Heart left ventricle (tissue), 16 donors: ENCODE measurements at regions not wholly inside any gene's neighbourhood (a gene's known extent, or its start where the extent isn't known, plus 50 kb on each side); places are given as distances from the start of the nearest gene placed in this dataset.

Experiments
- ATAC-seq, 4 donors: fragments of 200-7000 bp; cut with Tn5 transposase; one replicate each; pipeline ENCODE4 v1.9.1; 2020 to 2022; ENCODE audit warnings: moderate library complexity in 4 of 4, mild to moderate bottlenecking in 3 of 4, moderate number of reproducible peaks in 1 of 4
- DNase-seq, 5 donors: peaks; one replicate each; pipeline ENCODE4 v3.0.0-alpha.2; 2020
- H3K27ac ChIP-seq, 12 donors: fragments of 200-600 bp; sonication (generic) in 4 of 12; one replicate each; pipeline versions ENCODE4 v1.5.0 to v1.8.0; 2016 to 2022; ENCODE audit warnings: mild to moderate bottlenecking in 2 of 12
- H3K27me3 ChIP-seq, 9 donors: fragments of 200-600 bp; sonication (generic) in 2 of 9; one replicate each; pipeline versions ENCODE4 v1.5.1 to v1.8.0; 2016 to 2022; ENCODE audit warnings: mild to moderate bottlenecking in 3 of 9
- H3K36me3 ChIP-seq, 9 donors: fragments of 200-600 bp; sonication (generic) in 2 of 9; one replicate each; pipeline versions ENCODE4 v1.5.0 to v1.8.0; 2018 to 2022; ENCODE audit warnings: mild to moderate bottlenecking in 2 of 9
- H3K4me1 ChIP-seq, 12 donors: fragments of 200-600 bp; sonication (generic) in 4 of 12; one replicate each; pipeline versions ENCODE4 v1.5.0 to v1.8.0; 2016 to 2022; ENCODE audit warnings: mild to moderate bottlenecking in 3 of 12
- H3K4me3 ChIP-seq, 12 donors: fragments of 200-600 bp; sonication (generic) in 4 of 12; one replicate each; pipeline versions ENCODE4 v1.5.0 to v1.8.0; 2017 to 2022; ENCODE audit warnings: mild to moderate bottlenecking in 9 of 12, moderate library complexity in 4 of 12
- H3K9me3 ChIP-seq, 12 donors: fragments of 200-600 bp; sonication (generic) in 4 of 12; one replicate each; pipeline versions ENCODE4 v1.5.0 to v1.8.0; 2016 to 2022; ENCODE audit warnings: mild to moderate bottlenecking in 1 of 12
- CTCF ChIP-seq, 12 donors: fragments of 200-600 bp; sonication (generic) in 4 of 12; IDR thresholded peaks; one replicate each; pipeline versions ENCODE4 v1.5.0 to v1.8.0; 2018 to 2022; ENCODE audit warnings: antibody characterized with exemption in 12 of 12, mild to moderate bottlenecking in 5 of 12
- POLR2A ChIP-seq, 2 donors: fragments of 450-650 bp; IDR thresholded peaks; one replicate each; pipeline ENCODE4 v1.6.1; 2017; ENCODE audit warnings: antibody characterized with exemption in 2 of 2, mild to moderate bottlenecking in 2 of 2, moderate library complexity in 2 of 2
- WGBS, 4 donors: extraction: QIAGEN DNeasy Blood & Tissue Kit in 2 of 4; methylation state at CpG; one replicate each; pipeline versions ENCODE4 v1.1.5 to v1.1.7; 2013 to 2018; 5-methylcytosine and 5-hydroxymethylcytosine counted together
- intact Hi-C, 10 donors: fragments of 100-400 bp; cut with DNase I; formaldehyde crosslinking; loops; one replicate each; pipeline versions ENCODE4 v1.11.1 to v1.14.2; 2022
- donor health status: ischemic (EF 13 %, LVEDD 7.1; RV severe dilation, severe dysfunction).
- donor health status: healthy with polysubstance abuse.
- donor health status: DM: no; HTN: yes; CAD: no.
- donor health status: DM: no; HTN: no; CAD: no.
- donor health status: ischemic (EF 25% LVEDD 6.9; RV normal size, moderate dysfunction).
- donor health status: ischemic (EF 25% LVEDD 5.7; RV mildly dilated, moderate dysfunction).
- donor health status: healthy.
- donor health status: DM: yes; HTN: yes; CAD: no.
- donor health status: ischemic (EF 35%, LVEDD 5.7; RV mildly dilated, moderate dysfunction).
- donor health status: nonischemic (EF 11% LVEDD 7.7; RV severe dilation, severe dysfunction).
- donor health status: DM: yes; HTN: yes; CAD: no.
- donor health status: PGD.
- donor health status: ischemic (EF 29% LVEDD 5.4; RV normal size, mild dysfunction).
- donor health status: nonischemic (EF 23%, LVEDD 6.1; RV moderate dilation, normal function).

GRCh38 chr9:107980984-107981383 lies 491.4 kb upstream of the KLF4 start:
- ATAC-seq (no peak), DNase-seq (no peak)
- H3K27me3 ChIP-seq = no peaks in the 10 kb centered on the region
- WGBS, 4 donors = 85 to 92% (median 87%) methylated on average over 2 of the region's 2 CpGs
- H3K4me3 ChIP-seq = no peak overlapping the region
- no peak for TF ChIP-seq POLR2A (IDR thresholded peaks at IDR 0.05)
- TF ChIP-seq CTCF (IDR thresholded peaks at IDR 0.05) = no peak
- H3K4me1 ChIP-seq = peaks cover 0 to 20% (median under 1%) of the 10 kb centered on the region in 12 donors
- intact Hi-C loops = loop anchor here in 1 of 10 donors (1.0 kb wide), 1 partner anchor 24 kb away; no protein-coding TSS in a partner anchor
- no peaks in the 10 kb centered on the region for H3K36me3 ChIP-seq
- H3K9me3 ChIP-seq = no peaks in the 10 kb centered on the region
- H3K27ac ChIP-seq = no peak overlapping the region

- TF ChIP-seq POLR2A (IDR thresholded peaks at IDR 0.05) = no peak
- no peak for TF ChIP-seq CTCF (IDR thresholded peaks at IDR 0.05)
- Histone ChIP-seq H3K4me1 (peaks cover 0 to 17% (median 0%) of the 10 kb centered on the region in 12 donors), H3K4me3 (no peak overlapping the region), H3K36me3 (no peaks in the 10 kb centered on the region), H3K27me3 (no peaks in the 10 kb centered on the region), H3K9me3 (no peaks in the 10 kb centered on the region), H3K27ac (peak overlapping the region in 1 of 12 donors; percentile 13)
- 45 to 71% (median 50%) methylated on average over 1 of the region's 1 CpG for WGBS, 4 donors
- ATAC-seq (peak; percentile 77 to 98 (median 94)), DNase-seq (peak; percentile 18 to 82 (median 71))
- intact Hi-C loops = loop anchor here in 2 of 10 donors (10.0 kb wide), 2 partner anchors 62 to 492 kb away; partner anchors contain the start of gene KLF4 (in 1 of the 2)
These were observed 487.2 kb upstream of the KLF4 start for GRCh38 chr9:107976767-107977166.

- Histone ChIP-seq H3K4me1 (peaks cover 0 to 17% (median 0%) of the 10 kb centered on the region in 12 donors), H3K27ac (no peak overlapping the region), H3K9me3 (no peaks in the 10 kb centered on the region), H3K4me3 (no peak overlapping the region), H3K27me3 (no peaks in the 10 kb centered on the region), H3K36me3 (no peaks in the 10 kb centered on the region)
- intact Hi-C loops = loop anchor here in 2 of 10 donors (10.0 kb wide), 2 partner anchors 61 to 491 kb away; partner anchors contain the start of gene KLF4 (in 1 of the 2)
- TF ChIP-seq CTCF (IDR thresholded peaks at IDR 0.05) (no peak), POLR2A (IDR thresholded peaks at IDR 0.05) (no peak)
- ATAC-seq (no peak), DNase-seq (no peak)
- 73 to 88% (median 80%) methylated on average over 5 of the region's 5 CpGs for WGBS, 4 donors
These were observed 485.9 kb upstream of the KLF4 start for GRCh38 chr9:107975426-107976010.

GRCh38 chr9:107973451-107973850 lies 483.9 kb upstream of the KLF4 start:
- ATAC-seq (no peak), DNase-seq (no peak)
- H3K4me1 ChIP-seq = peaks cover 0 to 17% (median 0%) of the 10 kb centered on the region in 12 donors
- no peaks in the 10 kb centered on the region for H3K9me3 ChIP-seq
- H3K4me3 ChIP-seq = no peak overlapping the region
- H3K27me3 ChIP-seq = no peaks in the 10 kb centered on the region
- TF ChIP-seq POLR2A (IDR thresholded peaks at IDR 0.05) = no peak
- no peak for TF ChIP-seq CTCF (IDR thresholded peaks at IDR 0.05)
- intact Hi-C loops = loop anchor here in 2 of 10 donors (10.0 kb wide), 2 partner anchors 59 to 489 kb away; partner anchors contain the start of gene KLF4 (in 1 of the 2)
- H3K36me3 ChIP-seq = no peaks in the 10 kb centered on the region
- no peak overlapping the region for H3K27ac ChIP-seq
- WGBS, 4 donors = 93 to 99% (median 94%) methylated on average over 1 of the region's 1 CpG
